ENCODE measurements at regions not wholly inside any gene's neighbourhood (a gene's known extent, or its start where the extent isn't known, plus 50 kb on each side); places are given as distances from the start of the nearest gene placed in this dataset.
"Not testable (repeated sequence)": the region's sequence is repeated elsewhere in the genome, so short reads cannot be mapped to it uniquely, and the experiment has no call there.

DNA sequence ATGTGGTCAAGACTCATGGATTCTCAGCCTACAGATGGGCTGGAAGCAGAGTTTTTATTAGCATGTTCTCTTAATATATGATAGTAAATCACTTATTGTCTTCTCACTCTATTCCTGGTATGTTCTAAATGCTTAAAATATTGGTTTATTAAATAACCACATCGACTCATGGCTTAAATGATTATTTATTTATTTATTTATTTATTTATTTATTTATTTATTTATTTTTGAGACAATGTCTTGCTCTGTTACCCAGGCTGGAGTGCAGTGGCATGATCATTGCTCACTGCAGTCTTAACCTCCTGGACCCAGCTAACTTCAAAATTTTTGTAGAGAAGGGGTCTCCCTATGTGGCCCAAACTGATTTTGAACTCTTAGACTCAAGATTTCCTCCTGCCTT is 457.2 kb upstream of the TNC start:
- no peaks in the 10 kb centered on the region for H3K36me3 Mint-ChIP-seq
- no peak overlapping the region for H3K4me3 Mint-ChIP-seq
- H3K9me3 Mint-ChIP-seq: peaks cover 4% of the 10 kb centered on the region
- CTCF ChIA-PET: interaction anchor here (1.2 kb wide), 1 partner anchor 16 kb away, joined by 6 read pairs; no protein-coding TSS in a partner anchor
- no peak for TF ChIP-seq NR2C2 (CRISPR knock-in tag; IDR thresholded peaks at IDR 0.05)
- no peak for TF ChIP-seq EMX1 (CRISPR knock-in tag; IDR thresholded peaks at IDR 0.05)
- TF ChIP-seq HMGA2 (CRISPR knock-in tag; IDR thresholded peaks at IDR 0.05): peak; percentile 35; the same call in 1 of the 2 replicates
- no peak for TF ChIP-seq NFATC4 (CRISPR knock-in tag; IDR thresholded peaks at IDR 0.05)
- no peaks in the 10 kb centered on the region; the same call in 1 of the 2 replicates for H3K27me3 Mint-ChIP-seq (ENCODE audit: low read depth)
- no peak for DNase-seq (ENCODE audit: low spot score)
- 0 out of 2 replicates have a peak, but pooled peaks cover 2% of the 10 kb centered on the region for H3K4me1 Mint-ChIP-seq
- POLR2A ChIA-PET: no interaction called here
- H3K27ac Mint-ChIP-seq: no peak overlapping the region
- ATAC-seq: no peak

DNA sequence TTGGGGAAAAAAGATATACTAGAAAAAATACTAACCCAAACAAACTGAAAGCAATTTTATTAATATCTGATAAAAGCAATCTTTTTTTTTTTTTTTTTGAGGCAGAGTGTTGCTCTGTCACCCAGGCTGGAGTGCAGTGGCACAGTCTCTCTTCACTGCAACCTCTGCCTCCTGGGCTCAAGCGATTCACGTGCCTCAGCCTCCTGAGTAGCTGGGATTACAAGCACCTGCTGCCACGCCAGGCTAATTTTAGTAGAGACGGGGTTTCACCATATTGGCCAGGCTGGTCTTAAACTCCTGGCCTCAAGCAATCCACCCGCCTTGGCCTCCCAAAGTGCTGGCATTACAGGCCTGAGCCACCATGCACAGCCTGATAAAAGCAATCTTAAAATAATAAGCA is 467.5 kb upstream of the TNC start:
- POLR2A ChIA-PET; H3K27me3 Mint-ChIP-seq (ENCODE audit: low read depth); DNase-seq (ENCODE audit: low spot score); H3K4me3 Mint-ChIP-seq; ATAC-seq; H3K4me1 Mint-ChIP-seq; H3K27ac Mint-ChIP-seq: not testable (repeated sequence)
- CTCF ChIA-PET: interaction anchor here (0.7 kb wide), 1 partner anchor 66 kb away, joined by 3 read pairs; no protein-coding TSS in a partner anchor
- H3K9me3 Mint-ChIP-seq: peaks cover 14% of the 10 kb centered on the region
- H3K36me3 Mint-ChIP-seq: peaks cover 10% of the 10 kb centered on the region

DNA sequence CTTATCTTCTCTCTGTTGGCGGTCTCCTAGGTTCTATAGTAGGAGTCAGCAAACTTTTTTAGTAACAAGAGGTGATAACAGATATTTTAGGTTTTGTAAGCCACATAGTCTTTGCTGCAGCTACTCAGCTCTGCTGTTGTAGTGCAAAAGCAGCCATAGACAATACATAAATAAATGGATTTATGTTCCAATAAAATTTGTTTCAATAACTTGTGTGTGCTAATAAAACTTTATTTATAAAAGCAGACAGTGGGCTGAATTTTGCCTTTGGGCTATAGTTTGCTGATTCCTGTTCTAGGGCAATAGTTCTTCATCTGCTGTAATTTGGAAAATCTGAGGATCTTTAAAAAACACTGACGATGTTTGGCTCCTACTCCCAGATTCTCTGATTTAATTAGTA is 469.4 kb upstream of the TNC start:
- ATAC-seq: no peak
- TF ChIP-seq, protein P1, sequence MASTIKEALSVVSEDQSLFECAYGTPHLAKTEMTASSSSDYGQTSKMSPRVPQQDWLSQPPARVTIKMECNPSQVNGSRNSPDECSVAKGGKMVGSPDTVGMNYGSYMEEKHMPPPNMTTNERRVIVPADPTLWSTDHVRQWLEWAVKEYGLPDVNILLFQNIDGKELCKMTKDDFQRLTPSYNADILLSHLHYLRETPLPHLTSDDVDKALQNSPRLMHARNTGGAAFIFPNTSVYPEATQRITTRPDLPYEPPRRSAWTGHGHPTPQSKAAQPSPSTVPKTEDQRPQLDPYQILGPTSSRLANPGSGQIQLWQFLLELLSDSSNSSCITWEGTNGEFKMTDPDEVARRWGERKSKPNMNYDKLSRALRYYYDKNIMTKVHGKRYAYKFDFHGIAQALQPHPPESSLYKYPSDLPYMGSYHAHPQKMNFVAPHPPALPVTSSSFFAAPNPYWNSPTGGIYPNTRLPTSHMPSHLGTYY (CRISPR knock-in tag; IDR thresholded peaks at IDR 0.05): no peak
- TF ChIP-seq NR3C1 (CRISPR knock-in tag; conservative IDR thresholded peaks at IDR 0.05; ENCODE audit: low read depth): no peak
- no peak for TF ChIP-seq KAT7 (CRISPR knock-in tag; IDR thresholded peaks at IDR 0.05; ENCODE audit: borderline replicate concordance)
- TF ChIP-seq ZNF232 (CRISPR knock-in tag; IDR thresholded peaks at IDR 0.05): no peak
- no peak for TF ChIP-seq GRHL2 (CRISPR knock-in tag; IDR thresholded peaks at IDR 0.05; ENCODE audit: insufficient replicate concordance, severe bottlenecking)
- no peak for TF ChIP-seq TCF7 (CRISPR knock-in tag; IDR thresholded peaks at IDR 0.05; ENCODE audit: low read depth)
- no peak for TF ChIP-seq NFATC4 (CRISPR knock-in tag; IDR thresholded peaks at IDR 0.05)
- TF ChIP-seq, protein P2, sequence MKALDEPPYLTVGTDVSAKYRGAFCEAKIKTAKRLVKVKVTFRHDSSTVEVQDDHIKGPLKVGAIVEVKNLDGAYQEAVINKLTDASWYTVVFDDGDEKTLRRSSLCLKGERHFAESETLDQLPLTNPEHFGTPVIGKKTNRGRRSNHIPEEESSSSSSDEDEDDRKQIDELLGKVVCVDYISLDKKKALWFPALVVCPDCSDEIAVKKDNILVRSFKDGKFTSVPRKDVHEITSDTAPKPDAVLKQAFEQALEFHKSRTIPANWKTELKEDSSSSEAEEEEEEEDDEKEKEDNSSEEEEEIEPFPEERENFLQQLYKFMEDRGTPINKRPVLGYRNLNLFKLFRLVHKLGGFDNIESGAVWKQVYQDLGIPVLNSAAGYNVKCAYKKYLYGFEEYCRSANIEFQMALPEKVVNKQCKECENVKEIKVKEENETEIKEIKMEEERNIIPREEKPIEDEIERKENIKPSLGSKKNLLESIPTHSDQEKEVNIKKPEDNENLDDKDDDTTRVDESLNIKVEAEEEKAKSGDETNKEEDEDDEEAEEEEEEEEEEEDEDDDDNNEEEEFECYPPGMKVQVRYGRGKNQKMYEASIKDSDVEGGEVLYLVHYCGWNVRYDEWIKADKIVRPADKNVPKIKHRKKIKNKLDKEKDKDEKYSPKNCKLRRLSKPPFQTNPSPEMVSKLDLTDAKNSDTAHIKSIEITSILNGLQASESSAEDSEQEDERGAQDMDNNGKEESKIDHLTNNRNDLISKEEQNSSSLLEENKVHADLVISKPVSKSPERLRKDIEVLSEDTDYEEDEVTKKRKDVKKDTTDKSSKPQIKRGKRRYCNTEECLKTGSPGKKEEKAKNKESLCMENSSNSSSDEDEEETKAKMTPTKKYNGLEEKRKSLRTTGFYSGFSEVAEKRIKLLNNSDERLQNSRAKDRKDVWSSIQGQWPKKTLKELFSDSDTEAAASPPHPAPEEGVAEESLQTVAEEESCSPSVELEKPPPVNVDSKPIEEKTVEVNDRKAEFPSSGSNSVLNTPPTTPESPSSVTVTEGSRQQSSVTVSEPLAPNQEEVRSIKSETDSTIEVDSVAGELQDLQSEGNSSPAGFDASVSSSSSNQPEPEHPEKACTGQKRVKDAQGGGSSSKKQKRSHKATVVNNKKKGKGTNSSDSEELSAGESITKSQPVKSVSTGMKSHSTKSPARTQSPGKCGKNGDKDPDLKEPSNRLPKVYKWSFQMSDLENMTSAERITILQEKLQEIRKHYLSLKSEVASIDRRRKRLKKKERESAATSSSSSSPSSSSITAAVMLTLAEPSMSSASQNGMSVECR (CRISPR knock-in tag; IDR thresholded peaks at IDR 0.05; ENCODE audit: borderline replicate concordance): no peak
- no peak for TF ChIP-seq GABPB1 (CRISPR knock-in tag; IDR thresholded peaks at IDR 0.05)
- TF ChIP-seq, protein P3, sequence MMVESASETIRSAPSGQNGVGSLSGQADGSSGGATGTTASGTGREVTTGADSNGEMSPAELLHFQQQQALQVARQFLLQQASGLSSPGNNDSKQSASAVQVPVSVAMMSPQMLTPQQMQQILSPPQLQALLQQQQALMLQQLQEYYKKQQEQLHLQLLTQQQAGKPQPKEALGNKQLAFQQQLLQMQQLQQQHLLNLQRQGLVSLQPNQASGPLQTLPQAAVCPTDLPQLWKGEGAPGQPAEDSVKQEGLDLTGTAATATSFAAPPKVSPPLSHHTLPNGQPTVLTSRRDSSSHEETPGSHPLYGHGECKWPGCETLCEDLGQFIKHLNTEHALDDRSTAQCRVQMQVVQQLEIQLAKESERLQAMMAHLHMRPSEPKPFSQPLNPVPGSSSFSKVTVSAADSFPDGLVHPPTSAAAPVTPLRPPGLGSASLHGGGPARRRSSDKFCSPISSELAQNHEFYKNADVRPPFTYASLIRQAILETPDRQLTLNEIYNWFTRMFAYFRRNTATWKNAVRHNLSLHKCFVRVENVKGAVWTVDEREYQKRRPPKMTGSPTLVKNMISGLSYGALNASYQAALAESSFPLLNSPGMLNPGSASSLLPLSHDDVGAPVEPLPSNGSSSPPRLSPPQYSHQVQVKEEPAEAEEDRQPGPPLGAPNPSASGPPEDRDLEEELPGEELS (CRISPR knock-in tag; IDR thresholded peaks at IDR 0.05): no peak
- no peak for TF ChIP-seq ZNF138 (CRISPR knock-in tag; conservative IDR thresholded peaks at IDR 0.05)
- TF ChIP-seq, protein P4, sequence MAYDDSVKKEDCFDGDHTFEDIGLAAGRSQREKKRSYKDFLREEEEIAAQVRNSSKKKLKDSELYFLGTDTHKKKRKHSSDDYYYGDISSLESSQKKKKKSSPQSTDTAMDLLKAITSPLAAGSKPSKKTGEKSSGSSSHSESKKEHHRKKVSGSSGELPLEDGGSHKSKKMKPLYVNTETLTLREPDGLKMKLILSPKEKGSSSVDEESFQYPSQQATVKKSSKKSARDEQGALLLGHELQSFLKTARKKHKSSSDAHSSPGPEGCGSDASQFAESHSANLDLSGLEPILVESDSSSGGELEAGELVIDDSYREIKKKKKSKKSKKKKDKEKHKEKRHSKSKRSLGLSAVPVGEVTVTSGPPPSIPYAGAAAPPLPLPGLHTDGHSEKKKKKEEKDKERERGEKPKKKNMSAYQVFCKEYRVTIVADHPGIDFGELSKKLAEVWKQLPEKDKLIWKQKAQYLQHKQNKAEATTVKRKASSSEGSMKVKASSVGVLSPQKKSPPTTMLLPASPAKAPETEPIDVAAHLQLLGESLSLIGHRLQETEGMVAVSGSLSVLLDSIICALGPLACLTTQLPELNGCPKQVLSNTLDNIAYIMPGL (CRISPR knock-in tag; IDR thresholded peaks at IDR 0.05): no peak
- TF ChIP-seq, protein P5, sequence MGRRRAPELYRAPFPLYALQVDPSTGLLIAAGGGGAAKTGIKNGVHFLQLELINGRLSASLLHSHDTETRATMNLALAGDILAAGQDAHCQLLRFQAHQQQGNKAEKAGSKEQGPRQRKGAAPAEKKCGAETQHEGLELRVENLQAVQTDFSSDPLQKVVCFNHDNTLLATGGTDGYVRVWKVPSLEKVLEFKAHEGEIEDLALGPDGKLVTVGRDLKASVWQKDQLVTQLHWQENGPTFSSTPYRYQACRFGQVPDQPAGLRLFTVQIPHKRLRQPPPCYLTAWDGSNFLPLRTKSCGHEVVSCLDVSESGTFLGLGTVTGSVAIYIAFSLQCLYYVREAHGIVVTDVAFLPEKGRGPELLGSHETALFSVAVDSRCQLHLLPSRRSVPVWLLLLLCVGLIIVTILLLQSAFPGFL (CRISPR knock-in tag; IDR thresholded peaks at IDR 0.05; ENCODE audit: borderline replicate concordance): no peak
- TF ChIP-seq, protein P6, sequence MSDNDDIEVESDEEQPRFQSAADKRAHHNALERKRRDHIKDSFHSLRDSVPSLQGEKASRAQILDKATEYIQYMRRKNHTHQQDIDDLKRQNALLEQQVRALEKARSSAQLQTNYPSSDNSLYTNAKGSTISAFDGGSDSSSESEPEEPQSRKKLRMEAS (CRISPR knock-in tag; IDR thresholded peaks at IDR 0.05): no peak
- ChIA-PET POLR2A (no interaction called here), CTCF (interaction anchor here (0.6 kb wide), 2 partner anchors 84 to 264 kb away, joined by 3 to 4 read pairs; no protein-coding TSS in a partner anchor)
- Mint-ChIP-seq H3K27me3 (ENCODE audit: low read depth) (peaks cover 8% of the 10 kb centered on the region), H3K9me3 (peaks cover 14% of the 10 kb centered on the region), H3K4me1 (peaks cover 8% of the 10 kb centered on the region), H3K36me3 (peaks cover 10% of the 10 kb centered on the region), H3K4me3 (no peak overlapping the region), H3K27ac (no peak overlapping the region)
- no peak for DNase-seq (ENCODE audit: low spot score)
